ENCODE measurements at regions not wholly inside any gene's neighbourhood (a gene's known extent, or its start where the extent isn't known, plus 50 kb on each side); places are given as distances from the start of the nearest gene placed in this dataset.
"Not testable (repeated sequence)": the region's sequence is repeated elsewhere in the genome, so short reads cannot be mapped to it uniquely, and the experiment has no call there.

DNA sequence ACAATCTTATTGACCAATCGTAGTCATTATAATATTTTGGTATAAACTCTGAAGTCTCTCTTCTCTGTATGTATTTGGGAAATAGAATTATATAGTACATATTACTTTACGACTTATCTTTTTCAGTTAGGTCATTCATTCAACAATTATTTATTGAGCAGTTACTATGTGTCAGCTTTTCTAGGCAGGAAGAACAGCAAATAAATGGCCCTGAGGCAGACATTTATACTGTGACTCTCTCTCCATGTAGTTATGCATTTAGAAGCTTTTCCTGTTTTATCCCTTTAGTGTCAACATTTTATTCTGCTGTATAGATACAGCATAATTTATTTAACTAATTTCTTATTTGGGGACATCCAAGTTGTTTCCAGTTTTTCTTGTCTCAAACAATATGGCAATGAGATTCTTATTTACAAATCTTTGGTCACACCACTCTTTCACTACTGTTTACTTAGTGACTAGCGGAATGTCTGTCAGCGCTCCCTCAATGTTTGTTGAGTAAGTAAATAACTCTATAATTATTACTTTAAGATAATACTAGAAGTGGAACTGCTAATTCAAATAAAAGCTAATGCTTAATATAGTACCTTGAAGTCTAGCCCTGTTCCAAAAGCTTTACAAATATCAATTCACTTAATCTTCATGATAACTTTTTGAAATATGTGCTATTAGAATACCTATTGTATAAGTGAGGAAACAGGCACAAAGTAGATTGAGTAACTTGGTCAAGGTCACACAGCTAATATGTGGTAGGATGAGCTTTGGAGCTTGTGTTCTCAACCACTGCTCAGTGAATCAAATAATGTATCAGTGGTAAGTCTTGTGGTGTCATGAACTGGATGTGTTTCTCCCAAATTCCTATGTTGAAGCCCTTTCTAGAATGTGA is 465.6 kb downstream of the SIPA1L2 start:
- Mint-ChIP-seq H3K4me3 (no peak overlapping the region), H3K27ac (no peak overlapping the region), H3K4me1 (ENCODE audit: unreplicated experiment) (peaks cover 8% of the 10 kb centered on the region), H3K36me3 (no peaks in the 10 kb centered on the region), H3K27me3 (peaks cover 4% of the 10 kb centered on the region), H3K9me3 (no peaks in the 10 kb centered on the region)
- no peak for DNase-seq (ENCODE audit: extremely low spot score, unreplicated experiment)
- TF ChIP-seq, protein P1, sequence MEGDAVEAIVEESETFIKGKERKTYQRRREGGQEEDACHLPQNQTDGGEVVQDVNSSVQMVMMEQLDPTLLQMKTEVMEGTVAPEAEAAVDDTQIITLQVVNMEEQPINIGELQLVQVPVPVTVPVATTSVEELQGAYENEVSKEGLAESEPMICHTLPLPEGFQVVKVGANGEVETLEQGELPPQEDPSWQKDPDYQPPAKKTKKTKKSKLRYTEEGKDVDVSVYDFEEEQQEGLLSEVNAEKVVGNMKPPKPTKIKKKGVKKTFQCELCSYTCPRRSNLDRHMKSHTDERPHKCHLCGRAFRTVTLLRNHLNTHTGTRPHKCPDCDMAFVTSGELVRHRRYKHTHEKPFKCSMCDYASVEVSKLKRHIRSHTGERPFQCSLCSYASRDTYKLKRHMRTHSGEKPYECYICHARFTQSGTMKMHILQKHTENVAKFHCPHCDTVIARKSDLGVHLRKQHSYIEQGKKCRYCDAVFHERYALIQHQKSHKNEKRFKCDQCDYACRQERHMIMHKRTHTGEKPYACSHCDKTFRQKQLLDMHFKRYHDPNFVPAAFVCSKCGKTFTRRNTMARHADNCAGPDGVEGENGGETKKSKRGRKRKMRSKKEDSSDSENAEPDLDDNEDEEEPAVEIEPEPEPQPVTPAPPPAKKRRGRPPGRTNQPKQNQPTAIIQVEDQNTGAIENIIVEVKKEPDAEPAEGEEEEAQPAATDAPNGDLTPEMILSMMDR (conservative IDR thresholded peaks at IDR 0.05), result no peak

DNA sequence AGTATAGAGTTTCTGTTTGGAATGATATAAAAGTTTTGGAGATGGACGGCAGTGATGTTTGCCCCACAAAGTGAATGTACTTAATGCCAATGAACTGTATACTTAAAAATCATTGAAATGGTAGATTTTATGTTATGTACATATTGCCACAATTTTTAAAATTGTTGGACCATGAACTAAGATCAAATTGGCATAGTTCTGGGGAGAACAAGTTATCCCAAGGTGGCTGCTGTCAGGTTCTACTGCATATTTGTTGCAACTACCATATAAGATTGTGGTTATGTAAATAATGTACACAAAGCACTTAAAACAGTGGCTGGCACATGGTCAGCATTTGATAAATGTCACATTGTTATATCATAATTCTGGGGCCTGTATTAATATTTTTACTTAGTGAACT is 466.4 kb downstream of the SIPA1L2 start:
- Mint-ChIP-seq H3K27ac (no peak overlapping the region), H3K4me3 (no peak overlapping the region), H3K4me1 (ENCODE audit: unreplicated experiment) (peaks cover 8% of the 10 kb centered on the region), H3K9me3 (no peaks in the 10 kb centered on the region), H3K27me3 (peaks cover 6% of the 10 kb centered on the region), H3K36me3 (peaks cover 2% of the 10 kb centered on the region)
- DNase-seq (ENCODE audit: extremely low spot score, unreplicated experiment), result no peak
- TF ChIP-seq, protein P1 (conservative IDR thresholded peaks at IDR 0.05), result no peak

DNA sequence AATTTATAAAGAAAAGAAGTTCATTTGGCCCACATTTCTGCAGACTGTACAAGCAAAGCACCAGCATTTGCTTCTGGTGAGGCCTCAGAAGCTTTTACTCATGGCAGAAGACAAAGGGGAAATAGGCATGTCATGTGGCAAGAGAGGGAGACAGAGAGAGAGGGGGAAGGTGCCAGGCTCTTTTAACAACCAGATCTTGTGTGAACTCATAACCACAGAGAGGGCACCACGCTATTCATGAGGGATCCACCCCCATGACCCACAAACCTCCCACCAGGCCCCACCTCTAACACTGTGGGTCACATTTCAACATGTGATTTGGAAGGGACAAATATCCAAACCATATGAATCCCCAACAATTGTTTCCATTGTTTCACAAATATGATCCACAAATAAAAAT is 467.9 kb downstream of the SIPA1L2 start:
- Mint-ChIP-seq H3K9me3 (no peaks in the 10 kb centered on the region), H3K36me3 (peaks cover 4% of the 10 kb centered on the region), H3K27me3 (peaks cover 6% of the 10 kb centered on the region), H3K27ac (no peak overlapping the region), H3K4me1 (ENCODE audit: unreplicated experiment) (peaks cover 8% of the 10 kb centered on the region), H3K4me3 (no peak overlapping the region)
- DNase-seq (ENCODE audit: extremely low spot score, unreplicated experiment), result no peak
- TF ChIP-seq, protein P1 (conservative IDR thresholded peaks at IDR 0.05), result no peak

DNA sequence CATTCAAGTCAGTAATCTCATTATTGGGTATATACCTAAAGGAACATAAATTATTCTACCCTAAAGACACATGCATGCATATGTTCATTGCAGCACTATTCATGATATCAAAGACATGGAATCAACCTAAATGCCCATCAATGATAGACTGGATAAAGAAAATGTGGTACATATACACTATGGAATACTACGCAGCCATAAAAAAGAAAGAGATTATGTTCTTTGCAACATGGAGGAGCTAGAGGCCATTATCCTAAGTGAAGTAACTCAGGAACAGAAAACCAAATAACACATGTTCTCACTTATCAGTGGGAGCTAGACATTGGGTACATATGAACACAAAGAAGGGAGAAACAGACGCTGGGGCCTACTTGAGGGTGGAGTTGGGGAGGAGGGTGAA is 471.4 kb downstream of the SIPA1L2 start:
- H3K4me3 Mint-ChIP-seq; H3K27ac Mint-ChIP-seq; H3K4me1 Mint-ChIP-seq (ENCODE audit: unreplicated experiment); H3K9me3 Mint-ChIP-seq; H3K27me3 Mint-ChIP-seq; DNase-seq (ENCODE audit: extremely low spot score, unreplicated experiment); H3K36me3 Mint-ChIP-seq: not testable (repeated sequence)

DNA sequence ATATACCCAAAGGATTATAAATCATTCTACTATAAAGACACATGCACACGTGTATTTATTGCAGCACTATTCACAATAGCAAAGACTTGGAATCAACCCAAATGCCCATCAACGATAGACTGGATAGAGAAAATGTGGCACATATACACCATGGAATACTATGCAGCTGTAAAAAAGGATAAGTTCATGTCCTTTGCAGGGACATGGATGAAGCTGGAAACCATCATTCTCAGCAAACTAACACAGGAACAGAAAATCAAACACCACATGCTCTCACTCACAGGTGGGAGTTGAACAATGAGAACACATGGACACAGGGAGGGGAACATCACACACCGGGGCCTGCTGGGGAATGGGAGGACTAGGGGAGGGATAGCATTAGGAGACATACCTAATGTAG is 473.9 kb downstream of the SIPA1L2 start:
- not testable (repeated sequence) for DNase-seq (ENCODE audit: extremely low spot score, unreplicated experiment); H3K9me3 Mint-ChIP-seq; H3K4me1 Mint-ChIP-seq (ENCODE audit: unreplicated experiment); H3K27me3 Mint-ChIP-seq; H3K36me3 Mint-ChIP-seq; H3K4me3 Mint-ChIP-seq; H3K27ac Mint-ChIP-seq

DNA sequence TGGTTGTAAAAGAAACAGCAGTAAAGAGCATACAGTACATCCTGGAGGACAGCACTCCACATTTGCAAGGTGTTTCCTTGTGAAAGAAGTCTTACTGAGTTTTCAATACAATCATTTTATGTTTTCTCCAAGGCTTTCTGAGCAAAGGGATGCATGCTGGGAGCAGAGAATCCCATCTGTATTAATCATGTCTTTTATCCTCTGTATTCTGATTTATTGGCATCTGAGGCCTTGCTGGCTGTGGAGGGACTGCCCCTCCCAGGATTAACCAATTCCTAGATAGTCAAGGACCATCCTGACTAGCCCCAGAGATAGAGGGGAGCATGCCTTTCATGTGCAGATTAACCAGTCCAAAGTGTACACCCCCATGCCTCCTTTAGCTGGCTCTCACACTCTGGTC is 476.3 kb downstream of the SIPA1L2 start:
- no peak overlapping the region for H3K4me3 Mint-ChIP-seq
- TF ChIP-seq, protein P1 (conservative IDR thresholded peaks at IDR 0.05), result no peak
- H3K36me3 Mint-ChIP-seq, result peaks cover 3% of the 10 kb centered on the region
- no peak for DNase-seq (ENCODE audit: extremely low spot score, unreplicated experiment)
- peaks cover 2% of the 10 kb centered on the region for H3K27me3 Mint-ChIP-seq
- H3K9me3 Mint-ChIP-seq, result no peaks in the 10 kb centered on the region
- H3K27ac Mint-ChIP-seq, result no peak overlapping the region
- peaks cover 4% of the 10 kb centered on the region for H3K4me1 Mint-ChIP-seq (ENCODE audit: unreplicated experiment)
